ENCODE measurements at regions not wholly inside any gene's neighbourhood (a gene's known extent, or its start where the extent isn't known, plus 50 kb on each side); places are given as distances from the start of the nearest gene placed in this dataset.

DNA sequence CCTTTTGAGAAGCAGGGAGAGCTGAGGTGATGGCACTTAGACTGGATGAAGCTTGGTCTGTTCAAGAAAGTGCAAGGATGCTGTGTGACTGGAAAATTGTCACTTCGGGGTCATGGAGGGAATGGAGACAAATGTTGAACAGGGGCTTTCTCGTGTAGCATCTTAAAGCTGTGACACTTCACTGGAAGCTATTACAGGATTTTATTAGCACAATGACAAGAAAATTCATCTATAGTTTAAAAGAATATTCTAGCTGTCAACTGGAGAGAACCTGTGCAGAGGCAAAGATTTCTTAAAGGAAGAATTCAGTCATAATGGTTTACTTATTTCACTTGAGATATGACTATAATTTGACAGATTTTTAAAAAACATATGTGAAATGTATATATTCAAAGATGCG, 963.9 kb upstream of the ZEB2 start:
- in situ Hi-C loops (cut with HindIII; ENCODE audit: low pct_unique_long_range_greater_than_20kb, low sequenced_read_pairs) (no loop called here), intact Hi-C loops (cut with micrococcal nuclease; ENCODE audit: unreplicated experiment) (no loop called here)
- TF ChIP-seq, protein P1, sequence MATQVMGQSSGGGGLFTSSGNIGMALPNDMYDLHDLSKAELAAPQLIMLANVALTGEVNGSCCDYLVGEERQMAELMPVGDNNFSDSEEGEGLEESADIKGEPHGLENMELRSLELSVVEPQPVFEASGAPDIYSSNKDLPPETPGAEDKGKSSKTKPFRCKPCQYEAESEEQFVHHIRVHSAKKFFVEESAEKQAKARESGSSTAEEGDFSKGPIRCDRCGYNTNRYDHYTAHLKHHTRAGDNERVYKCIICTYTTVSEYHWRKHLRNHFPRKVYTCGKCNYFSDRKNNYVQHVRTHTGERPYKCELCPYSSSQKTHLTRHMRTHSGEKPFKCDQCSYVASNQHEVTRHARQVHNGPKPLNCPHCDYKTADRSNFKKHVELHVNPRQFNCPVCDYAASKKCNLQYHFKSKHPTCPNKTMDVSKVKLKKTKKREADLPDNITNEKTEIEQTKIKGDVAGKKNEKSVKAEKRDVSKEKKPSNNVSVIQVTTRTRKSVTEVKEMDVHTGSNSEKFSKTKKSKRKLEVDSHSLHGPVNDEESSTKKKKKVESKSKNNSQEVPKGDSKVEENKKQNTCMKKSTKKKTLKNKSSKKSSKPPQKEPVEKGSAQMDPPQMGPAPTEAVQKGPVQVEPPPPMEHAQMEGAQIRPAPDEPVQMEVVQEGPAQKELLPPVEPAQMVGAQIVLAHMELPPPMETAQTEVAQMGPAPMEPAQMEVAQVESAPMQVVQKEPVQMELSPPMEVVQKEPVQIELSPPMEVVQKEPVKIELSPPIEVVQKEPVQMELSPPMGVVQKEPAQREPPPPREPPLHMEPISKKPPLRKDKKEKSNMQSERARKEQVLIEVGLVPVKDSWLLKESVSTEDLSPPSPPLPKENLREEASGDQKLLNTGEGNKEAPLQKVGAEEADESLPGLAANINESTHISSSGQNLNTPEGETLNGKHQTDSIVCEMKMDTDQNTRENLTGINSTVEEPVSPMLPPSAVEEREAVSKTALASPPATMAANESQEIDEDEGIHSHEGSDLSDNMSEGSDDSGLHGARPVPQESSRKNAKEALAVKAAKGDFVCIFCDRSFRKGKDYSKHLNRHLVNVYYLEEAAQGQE (IDR thresholded peaks at IDR 0.05; ENCODE audit: insufficient read depth in 1 of 2, low read depth in 2 of 2, low read length in 1 of 2): no peak
- no peak for TF ChIP-seq SIN3A (IDR thresholded peaks at IDR 0.05; ENCODE audit: borderline replicate concordance, insufficient read depth, low read depth, low read length)
- Histone ChIP-seq H3K4me3 (ENCODE audit: low read depth in 2 of 2, low read length in 2 of 2) (no peak overlapping the region), H3K4me1 (ENCODE audit: control insufficient read depth, insufficient read depth, low read length) (no peaks in the 10 kb centered on the region), H3K9me3 (ENCODE audit: control insufficient read depth, insufficient read depth, low read depth, low read length) (no peaks in the 10 kb centered on the region), H3K27ac (ENCODE audit: low read length) (no peak overlapping the region), H3K27me3 (ENCODE audit: control insufficient read depth, insufficient read depth, low read length) (no peaks in the 10 kb centered on the region), H3K36me3 (ENCODE audit: control insufficient read depth, insufficient read depth, low read length) (no peaks in the 10 kb centered on the region)
- no peak for DNase-seq (ENCODE audit: low read depth, low spot score)
- BruUV-seq (replicated peaks): no TSS peak
- no peak for ATAC-seq
- POLR2A ChIA-PET: no interaction called here
- CTCF ChIA-PET: no interaction called here

DNA sequence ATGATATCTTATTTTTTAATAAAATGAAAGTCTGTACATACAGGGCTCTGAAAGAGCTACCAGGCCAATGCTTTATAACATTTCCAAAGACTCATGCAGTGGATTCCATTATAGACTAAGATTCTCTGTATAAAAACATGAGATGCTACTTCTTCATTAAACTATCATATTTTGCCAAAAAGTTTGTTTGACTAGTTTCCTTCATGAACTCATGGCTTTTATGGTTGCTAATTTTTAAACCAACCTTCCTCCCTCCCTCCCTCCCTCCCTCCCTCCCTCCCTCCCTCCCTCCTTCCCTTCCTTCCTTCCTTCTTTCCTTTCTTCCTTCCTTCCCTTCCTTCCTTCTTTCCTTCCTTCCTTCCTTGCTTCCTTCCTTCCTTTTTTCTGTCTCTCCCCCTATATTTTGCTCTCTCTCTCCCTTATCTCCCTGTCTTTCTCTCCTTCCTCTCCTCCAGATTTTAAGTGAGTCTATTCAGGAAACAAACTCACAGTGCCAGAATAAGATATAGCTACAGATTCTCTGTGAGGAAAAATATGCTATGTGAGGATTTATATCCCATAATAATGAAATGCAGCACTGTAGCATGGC, 961.5 kb upstream of the ZEB2 start:
- ChIA-PET POLR2A (no interaction called here), CTCF (interaction anchor here (0.7 kb wide), 1 partner anchor 78 kb away, joined by 3 read pairs; no protein-coding TSS in a partner anchor)
- no peaks in the 10 kb centered on the region for H3K27me3 ChIP-seq (ENCODE audit: control insufficient read depth, insufficient read depth, low read length)
- no TSS peak for BruUV-seq (replicated peaks)
- no peak overlapping the region for H3K4me3 ChIP-seq (ENCODE audit: low read depth in 2 of 2, low read length in 2 of 2)
- no peak overlapping the region for H3K27ac ChIP-seq (ENCODE audit: low read length)
- in situ Hi-C loops (cut with HindIII; ENCODE audit: low pct_unique_long_range_greater_than_20kb, low sequenced_read_pairs): no loop called here
- no peaks in the 10 kb centered on the region for H3K4me1 ChIP-seq (ENCODE audit: control insufficient read depth, insufficient read depth, low read length)
- TF ChIP-seq POLR2AphosphoS5 (IDR thresholded peaks at IDR 0.05; ENCODE audit: low read depth, low read length) (no peak), TCF7L2 (IDR thresholded peaks at IDR 0.05; ENCODE audit: low read depth, low read length) (no peak), SIN3A (IDR thresholded peaks at IDR 0.05; ENCODE audit: borderline replicate concordance, insufficient read depth, low read depth, low read length) (no peak)
- TF ChIP-seq, protein P2, sequence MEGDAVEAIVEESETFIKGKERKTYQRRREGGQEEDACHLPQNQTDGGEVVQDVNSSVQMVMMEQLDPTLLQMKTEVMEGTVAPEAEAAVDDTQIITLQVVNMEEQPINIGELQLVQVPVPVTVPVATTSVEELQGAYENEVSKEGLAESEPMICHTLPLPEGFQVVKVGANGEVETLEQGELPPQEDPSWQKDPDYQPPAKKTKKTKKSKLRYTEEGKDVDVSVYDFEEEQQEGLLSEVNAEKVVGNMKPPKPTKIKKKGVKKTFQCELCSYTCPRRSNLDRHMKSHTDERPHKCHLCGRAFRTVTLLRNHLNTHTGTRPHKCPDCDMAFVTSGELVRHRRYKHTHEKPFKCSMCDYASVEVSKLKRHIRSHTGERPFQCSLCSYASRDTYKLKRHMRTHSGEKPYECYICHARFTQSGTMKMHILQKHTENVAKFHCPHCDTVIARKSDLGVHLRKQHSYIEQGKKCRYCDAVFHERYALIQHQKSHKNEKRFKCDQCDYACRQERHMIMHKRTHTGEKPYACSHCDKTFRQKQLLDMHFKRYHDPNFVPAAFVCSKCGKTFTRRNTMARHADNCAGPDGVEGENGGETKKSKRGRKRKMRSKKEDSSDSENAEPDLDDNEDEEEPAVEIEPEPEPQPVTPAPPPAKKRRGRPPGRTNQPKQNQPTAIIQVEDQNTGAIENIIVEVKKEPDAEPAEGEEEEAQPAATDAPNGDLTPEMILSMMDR (IDR thresholded peaks at IDR 0.05): no peak
- TF ChIP-seq, protein P1 (IDR thresholded peaks at IDR 0.05; ENCODE audit: insufficient read depth in 1 of 2, low read depth in 2 of 2, low read length in 1 of 2): no peak
- no peaks in the 10 kb centered on the region for H3K9me3 ChIP-seq (ENCODE audit: control insufficient read depth, insufficient read depth, low read depth, low read length)
- DNase-seq (ENCODE audit: low read depth, low spot score) (no peak), ATAC-seq (no peak)
- H3K36me3 ChIP-seq (ENCODE audit: control insufficient read depth, insufficient read depth, low read length): no peaks in the 10 kb centered on the region
- intact Hi-C loops (cut with micrococcal nuclease; ENCODE audit: unreplicated experiment): no loop called here
